Thyroid gland (tissue), 4 donors: ENCODE measurements at regions not wholly inside any gene's neighbourhood (a gene's known extent, or its start where the extent isn't known, plus 50 kb on each side); places are given as distances from the start of the nearest gene placed in this dataset.

Experiments used
- POLR2A ChIP-seq, 2 donors: fragments of 450-650 bp; IDR thresholded peaks; one replicate each; pipeline ENCODE4 v1.6.1; 2017; ENCODE audit warnings: antibody characterized with exemption in 2 of 2, mild to moderate bottlenecking in 2 of 2, moderate library complexity in 1 of 2
- TF ChIP-seq, protein P1 (sequence below), 6 experiments: fragments of 200-600 bp in 3 of 6; fragments of 450-650 bp in 3 of 6; sonication (generic) in 3 of 6; IDR thresholded peaks; one replicate each; pipeline ENCODE4 v1.5.1; 2016 to 2019; ENCODE audit warnings: antibody characterized with exemption in 6 of 6, mild to moderate bottlenecking in 2 of 6, inconsistent platforms in 1 of 6, moderate library complexity in 1 of 6

GRCh38 chr5:179417016-179417415, 71.8 kb upstream of the ADAMTS2 start:
- no peak for TF ChIP-seq POLR2A (IDR thresholded peaks at IDR 0.05)
- TF ChIP-seq, protein P1, sequence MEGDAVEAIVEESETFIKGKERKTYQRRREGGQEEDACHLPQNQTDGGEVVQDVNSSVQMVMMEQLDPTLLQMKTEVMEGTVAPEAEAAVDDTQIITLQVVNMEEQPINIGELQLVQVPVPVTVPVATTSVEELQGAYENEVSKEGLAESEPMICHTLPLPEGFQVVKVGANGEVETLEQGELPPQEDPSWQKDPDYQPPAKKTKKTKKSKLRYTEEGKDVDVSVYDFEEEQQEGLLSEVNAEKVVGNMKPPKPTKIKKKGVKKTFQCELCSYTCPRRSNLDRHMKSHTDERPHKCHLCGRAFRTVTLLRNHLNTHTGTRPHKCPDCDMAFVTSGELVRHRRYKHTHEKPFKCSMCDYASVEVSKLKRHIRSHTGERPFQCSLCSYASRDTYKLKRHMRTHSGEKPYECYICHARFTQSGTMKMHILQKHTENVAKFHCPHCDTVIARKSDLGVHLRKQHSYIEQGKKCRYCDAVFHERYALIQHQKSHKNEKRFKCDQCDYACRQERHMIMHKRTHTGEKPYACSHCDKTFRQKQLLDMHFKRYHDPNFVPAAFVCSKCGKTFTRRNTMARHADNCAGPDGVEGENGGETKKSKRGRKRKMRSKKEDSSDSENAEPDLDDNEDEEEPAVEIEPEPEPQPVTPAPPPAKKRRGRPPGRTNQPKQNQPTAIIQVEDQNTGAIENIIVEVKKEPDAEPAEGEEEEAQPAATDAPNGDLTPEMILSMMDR (IDR thresholded peaks at IDR 0.05) = no peak
